T-cell (primary cell): ENCODE measurements at regions not wholly inside any gene's neighbourhood (a gene's known extent, or its start where the extent isn't known, plus 50 kb on each side); places are given as distances from the start of the nearest gene placed in this dataset.
"Not testable (repeated sequence)": the region's sequence is repeated elsewhere in the genome, so short reads cannot be mapped to it uniquely, and the experiment has no call there.

Source experiments
- ATAC-seq, 4 experiments: fragments of 200-7000 bp in 3 of 4; fragments of 150-1000 bp in 1 of 4; cut with Tn5 transposase; replicated peaks in 1 of 4; 1 replicate in 3 of 4; 2 replicates in 1 of 4; pipeline ENCODE4 v1.10.0; 2021; ENCODE audit warnings: moderate library complexity in 3 of 4, mild to moderate bottlenecking in 2 of 4, moderate number of reproducible peaks in 1 of 4
- CTCF ChIA-PET, 2 donors: fragments of 300-600 bp; sonication (Branson Sonifier 250); formaldehyde crosslinking; loops; one replicate each; lab custom pipeline; 2022; ENCODE audit warnings: antibody characterized with exemption in 2 of 2; lab: Charles Lee
- POLR2A ChIA-PET, 2 donors: fragments of 300-600 bp; sonication (Branson Sonifier 250); formaldehyde crosslinking; loops; one replicate each; lab custom pipeline; 2022; ENCODE audit warnings: antibody characterized with exemption in 2 of 2; lab: Charles Lee
- DNase-seq, 35 experiments: peaks; one replicate each; pipeline versions ENCODE4 v3.0.0 to v3.0.0-alpha.2; 2013 to 2023
- H3K27ac ChIP-seq: one replicate; pipeline ENCODE4 v1.5.1; 2013; ENCODE audit warnings: low read length
- H3K27me3 ChIP-seq, 2 experiments: replicated peaks in 1 of 2; 1 replicate in 1 of 2; 2 replicates in 1 of 2; pipeline versions ENCODE4 v1.6.1 to v1.7.0; 2013; ENCODE audit warnings: low read length in 1 of 2, mixed read lengths in 1 of 2; ENCODE audit not compliant: control insufficient read depth in 2 of 2, insufficient read depth in 2 of 2; ENCODE audit errors: extremely low read depth in 1 of 2
- H3K36me3 ChIP-seq, 2 donors: 1 replicate in 1 of 2; 2 replicates in 1 of 2; pipeline versions ENCODE4 v1.6.1 to v1.7.0; 2013; ENCODE audit warnings: low read length in 1 of 2; ENCODE audit not compliant: control insufficient read depth in 2 of 2, insufficient read depth in 1 of 2; ENCODE audit errors: extremely low read depth in 1 of 2
- H3K4me1 ChIP-seq, 2 experiments: 1 replicate in 1 of 2; 2 replicates in 1 of 2; pipeline versions ENCODE4 v1.6.1 to v1.7.0; 2013; ENCODE audit warnings: low read length in 2 of 2, mixed read lengths in 1 of 2; ENCODE audit not compliant: insufficient read depth in 2 of 2, control insufficient read depth in 1 of 2; ENCODE audit errors: extremely low read depth in 1 of 2
- H3K4me3 ChIP-seq, 2 donors: 1 replicate in 1 of 2; 2 replicates in 1 of 2; pipeline versions ENCODE4 v1.5.1 to v1.7.0; 2013; ENCODE audit warnings: mild to moderate bottlenecking in 2 of 2, low read length in 1 of 2, moderate library complexity in 1 of 2; ENCODE audit not compliant: control insufficient read depth in 1 of 2; ENCODE audit errors: extremely low read depth in 1 of 2
- H3K9me3 ChIP-seq: 2 replicates; pipeline ENCODE4 v1.7.0; 2013
- H3K27ac Mint-ChIP-seq, 2 donors: one replicate each; pipeline ENCODE4 v1.8.0; 2020 to 2021; ENCODE audit warnings: mild to moderate bottlenecking in 2 of 2, mixed read lengths in 2 of 2
- H3K27me3 Mint-ChIP-seq, 2 donors: one replicate each; pipeline ENCODE4 v1.8.0; 2021 to 2022; ENCODE audit warnings: mixed read lengths in 2 of 2
- H3K36me3 Mint-ChIP-seq: one replicate; pipeline ENCODE4 v1.8.0; 2021; ENCODE audit warnings: mixed read lengths
- H3K4me1 Mint-ChIP-seq, 3 donors: one replicate each; pipeline ENCODE4 v1.8.0; 2020 to 2022; ENCODE audit warnings: mixed read lengths in 3 of 3, mild to moderate bottlenecking in 1 of 3
- H3K4me3 Mint-ChIP-seq, 3 donors: one replicate each; pipeline ENCODE4 v1.8.0; 2020 to 2022; ENCODE audit warnings: mild to moderate bottlenecking in 3 of 3, mixed read lengths in 3 of 3, moderate library complexity in 3 of 3
- H3K9me3 Mint-ChIP-seq, 3 donors: one replicate each; pipeline ENCODE4 v1.8.0; 2020 to 2022; ENCODE audit warnings: mixed read lengths in 3 of 3
- WGBS: methylation state at CpG from one replicate; pipeline ENCODE4 v1.1.5; 2013; ENCODE audit warnings: missing lambda C conversion rate; ENCODE audit not compliant: insufficient coverage; 5-methylcytosine and 5-hydroxymethylcytosine counted together

DNA sequence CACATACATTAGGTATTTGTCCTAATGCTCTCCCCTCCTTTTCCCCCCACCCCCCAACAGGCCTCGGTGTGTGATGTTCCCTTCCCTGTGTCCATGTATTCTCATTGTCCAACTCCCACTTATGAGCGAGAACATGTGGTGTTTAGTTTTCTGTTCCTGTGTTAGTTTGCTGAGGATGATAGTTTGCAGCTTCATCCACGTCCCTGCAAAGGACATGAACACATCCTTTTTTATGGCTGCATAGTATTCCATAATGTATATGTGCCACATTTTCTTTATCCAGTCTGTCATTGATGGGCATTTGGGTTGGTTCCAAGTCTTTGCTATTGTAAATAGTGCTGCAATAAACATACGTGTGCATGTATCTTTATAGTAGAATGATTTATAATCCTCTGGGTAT is 171.0 kb downstream of the HMHB1 start:
- H3K27ac ChIP-seq, H3K4me3 ChIP-seq, H3K4me1 ChIP-seq, H3K9me3 ChIP-seq, H3K27me3 ChIP-seq, H3K36me3 ChIP-seq, H3K4me3 Mint-ChIP-seq, ATAC-seq, POLR2A ChIA-PET, H3K36me3 Mint-ChIP-seq, CTCF ChIA-PET, H3K4me1 Mint-ChIP-seq, H3K27ac Mint-ChIP-seq, DNase-seq: not testable (repeated sequence)
- WGBS, result no CpG with 5 or more reads among the region's 4 CpGs
- Mint-ChIP-seq H3K27me3 (peaks cover 8 to 15% of the 10 kb centered on the region in 2 donors), H3K9me3 (peaks cover 0 to 13% (median 0%) of the 10 kb centered on the region in 3 donors)

DNA sequence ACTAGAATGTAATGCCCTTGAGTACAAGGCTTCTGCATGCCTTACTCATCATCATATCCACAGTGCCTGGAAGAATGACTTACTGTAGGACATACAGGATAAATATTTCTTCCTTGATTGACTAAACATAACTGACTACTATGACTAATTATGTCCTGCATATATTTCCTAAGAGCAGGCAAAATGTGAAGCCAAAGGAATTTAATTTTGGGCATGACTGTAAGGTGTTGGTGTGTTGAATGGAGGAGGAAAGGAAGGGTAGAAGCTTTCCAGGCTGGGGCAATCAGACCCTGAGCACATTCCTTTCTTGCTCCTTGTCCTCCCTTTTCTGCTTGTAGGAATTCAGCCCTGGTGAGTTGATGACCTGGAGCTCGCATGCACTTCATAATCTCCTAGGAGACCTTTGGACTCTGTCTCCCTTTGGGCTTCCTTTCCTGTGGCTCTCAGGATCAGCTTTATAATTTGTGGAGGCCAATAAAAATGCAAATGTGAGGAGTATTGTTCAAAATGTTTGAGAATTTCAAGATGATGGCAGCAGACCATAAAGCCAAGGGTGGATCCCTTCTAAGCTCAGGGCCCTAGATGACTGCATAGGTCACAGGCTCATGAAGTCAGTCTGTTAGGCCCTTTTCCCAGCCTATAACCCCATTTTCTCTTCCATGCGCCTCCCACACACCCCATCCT is 174.0 kb downstream of the HMHB1 start:
- Histone ChIP-seq H3K4me1 (no peaks in the 10 kb centered on the region), H3K9me3 (no peaks in the 10 kb centered on the region), H3K27me3 (no peaks in the 10 kb centered on the region), H3K27ac (no peak overlapping the region), H3K4me3 (no peak overlapping the region), H3K36me3 (no peaks in the 10 kb centered on the region)
- H3K27me3 Mint-ChIP-seq, result peaks cover 8 to 20% of the 10 kb centered on the region in 2 donors
- H3K36me3 Mint-ChIP-seq, result no peaks in the 10 kb centered on the region
- CTCF ChIA-PET, result interaction anchor here in 1 of 2 donors (0.6 kb wide), 1 partner anchor 9 kb away, joined by 3 read pairs; no protein-coding TSS in a partner anchor
- no peak for DNase-seq
- peaks cover 6 to 9% (median 7%) of the 10 kb centered on the region in 3 donors for H3K4me1 Mint-ChIP-seq
- no CpG with 5 or more reads among the region's 2 CpGs for WGBS
- ATAC-seq, result no peak
- H3K27ac Mint-ChIP-seq, result no peak overlapping the region
- H3K4me3 Mint-ChIP-seq, result no peak overlapping the region
- peaks cover 0 to 12% (median 0%) of the 10 kb centered on the region in 3 donors for H3K9me3 Mint-ChIP-seq
- POLR2A ChIA-PET, result no interaction called here

DNA sequence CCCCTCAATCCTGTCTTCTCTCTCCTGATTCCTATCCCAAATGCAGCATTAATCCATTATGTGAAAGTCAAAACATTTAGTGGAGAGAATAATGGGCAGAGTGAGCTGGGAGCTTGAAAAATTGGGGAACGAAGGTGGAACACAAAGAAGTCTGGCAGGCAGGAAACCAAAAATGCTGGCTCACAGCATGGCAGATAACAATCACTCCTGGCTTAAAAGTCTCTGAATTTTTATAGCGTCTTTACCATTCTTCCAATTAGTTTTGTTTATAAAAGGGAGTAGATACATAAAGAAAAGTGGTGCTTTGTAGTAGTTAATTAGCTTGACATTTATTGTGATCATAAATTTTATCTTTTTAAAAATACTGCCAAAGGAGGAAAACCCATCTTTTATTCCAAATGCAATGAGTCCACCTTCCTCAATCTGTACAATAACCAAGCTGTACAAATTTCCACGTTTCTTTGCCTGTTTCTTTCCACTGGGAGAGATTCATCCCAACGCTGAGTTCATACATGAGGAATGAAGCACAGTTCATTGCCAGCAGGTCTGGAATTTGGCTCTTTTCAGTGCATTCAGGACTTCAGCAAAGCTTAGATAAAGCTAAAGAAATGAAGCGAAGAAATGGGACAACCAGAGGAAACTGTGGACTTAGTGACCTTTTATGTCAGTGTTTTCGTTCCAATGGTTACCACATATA is 174.7 kb downstream of the HMHB1 start:
- Mint-ChIP-seq H3K4me3 (no peak overlapping the region), H3K4me1 (peaks cover 6 to 9% (median 7%) of the 10 kb centered on the region in 3 donors), H3K27me3 (peaks cover 8 to 20% of the 10 kb centered on the region in 2 donors), H3K9me3 (peaks cover 0 to 7% (median 0%) of the 10 kb centered on the region in 3 donors), H3K36me3 (no peaks in the 10 kb centered on the region), H3K27ac (no peak overlapping the region)
- ChIA-PET CTCF (interaction anchor here in 1 of 2 donors (0.6 kb wide), 1 partner anchor 1365 kb away, joined by 6 read pairs; no protein-coding TSS in a partner anchor), POLR2A (no interaction called here)
- no peaks in the 10 kb centered on the region for H3K9me3 ChIP-seq
- no peaks in the 10 kb centered on the region for H3K27me3 ChIP-seq
- 89% methylated on average over 3 of the region's 6 CpGs for WGBS
- no peak overlapping the region for H3K27ac ChIP-seq
- no peak for DNase-seq
- H3K4me1 ChIP-seq, result no peaks in the 10 kb centered on the region
- no peak overlapping the region for H3K4me3 ChIP-seq
- H3K36me3 ChIP-seq, result no peaks in the 10 kb centered on the region
- ATAC-seq, result no peak

DNA sequence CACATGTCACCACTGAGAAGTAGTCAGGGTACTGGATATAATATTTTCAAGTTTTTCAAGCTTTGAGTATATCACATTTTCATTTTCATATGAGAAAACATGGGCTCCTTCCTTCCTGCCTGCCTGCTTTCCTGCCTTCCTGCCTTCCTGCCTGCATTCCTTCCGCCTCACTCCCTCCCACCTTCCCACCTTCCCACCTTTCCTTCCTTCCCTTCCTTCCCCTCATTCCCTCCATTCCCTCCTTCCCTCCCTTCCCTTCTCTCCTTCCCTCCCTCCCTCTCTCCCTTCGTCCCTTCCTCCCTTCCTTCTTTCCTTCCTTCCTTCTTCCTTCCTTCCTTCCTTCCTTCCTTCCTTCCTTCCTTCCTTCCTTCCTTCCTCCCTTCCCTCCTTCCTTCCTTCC is 175.3 kb downstream of the HMHB1 start:
- DNase-seq, result no peak
- Mint-ChIP-seq H3K4me3 (no peak overlapping the region), H3K36me3 (no peaks in the 10 kb centered on the region), H3K9me3 (peaks cover 0 to 4% (median 0%) of the 10 kb centered on the region in 3 donors), H3K4me1 (peaks cover 6 to 9% (median 7%) of the 10 kb centered on the region in 3 donors), H3K27me3 (peaks cover 8 to 20% of the 10 kb centered on the region in 2 donors), H3K27ac (no peak overlapping the region)
- Histone ChIP-seq H3K9me3 (no peaks in the 10 kb centered on the region), H3K27me3 (no peaks in the 10 kb centered on the region), H3K27ac (no peak overlapping the region), H3K4me1 (no peaks in the 10 kb centered on the region), H3K4me3 (no peak overlapping the region), H3K36me3 (no peaks in the 10 kb centered on the region)
- CTCF ChIA-PET, result interaction anchor here in 1 of 2 donors (0.6 kb wide), 1 partner anchor 1366 kb away, joined by 6 read pairs; no protein-coding TSS in a partner anchor
- 81% methylated on average over 1 of the region's 2 CpGs for WGBS
- POLR2A ChIA-PET, result no interaction called here
- ATAC-seq, result no peak

DNA sequence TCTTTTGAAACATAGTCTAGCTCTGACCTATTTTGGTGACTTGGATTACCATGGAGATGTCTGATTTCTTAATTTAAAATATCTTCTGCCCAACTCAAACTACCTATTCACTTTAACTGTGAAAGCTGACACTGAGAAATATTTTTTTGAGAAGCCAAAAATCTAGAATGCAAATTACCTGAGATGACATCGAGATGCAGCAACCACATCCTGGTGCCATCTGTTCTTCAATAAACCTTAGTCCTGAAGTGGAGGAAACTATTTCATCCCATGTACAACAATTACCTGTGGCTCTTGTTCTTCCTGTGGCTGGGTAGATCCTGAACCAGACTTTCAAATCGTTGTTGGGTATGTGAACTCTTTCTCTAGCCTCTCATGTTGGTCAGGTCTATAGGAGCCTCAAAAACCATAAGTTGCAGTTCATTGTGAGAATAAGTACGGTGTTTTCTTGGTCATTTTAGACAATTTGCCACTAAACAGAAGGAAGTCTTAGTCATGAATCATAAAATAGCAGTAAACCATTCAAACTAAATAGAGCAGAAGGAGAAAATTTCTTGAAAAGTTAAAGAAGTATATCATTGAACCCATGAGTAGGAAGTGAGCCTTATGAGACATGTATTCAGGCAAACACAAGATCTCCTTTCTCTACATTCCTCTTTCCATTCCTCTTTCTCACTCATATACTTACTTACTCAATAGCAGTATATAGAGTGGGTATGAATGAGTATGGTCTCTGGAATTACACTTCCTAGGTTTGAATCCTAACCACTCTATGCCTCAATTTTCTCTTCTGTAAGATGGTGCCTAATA is 176.0 kb downstream of the HMHB1 start:
- ChIA-PET CTCF (no interaction called here), POLR2A (no interaction called here)
- Histone ChIP-seq H3K4me3 (no peak overlapping the region), H3K36me3 (no peaks in the 10 kb centered on the region), H3K4me1 (no peaks in the 10 kb centered on the region), H3K27ac (no peak overlapping the region), H3K9me3 (no peaks in the 10 kb centered on the region), H3K27me3 (no peaks in the 10 kb centered on the region)
- H3K36me3 Mint-ChIP-seq, result no peaks in the 10 kb centered on the region
- ATAC-seq (no peak), DNase-seq (no peak)
- no peak overlapping the region for H3K4me3 Mint-ChIP-seq
- peaks cover 6 to 9% (median 7%) of the 10 kb centered on the region in 3 donors for H3K4me1 Mint-ChIP-seq
- no peak overlapping the region for H3K27ac Mint-ChIP-seq
- H3K27me3 Mint-ChIP-seq, result peaks cover 8 to 20% of the 10 kb centered on the region in 2 donors
- no CpG with 5 or more reads among the region's 3 CpGs for WGBS
- peaks cover 0 to 4% (median 0%) of the 10 kb centered on the region in 3 donors for H3K9me3 Mint-ChIP-seq

DNA sequence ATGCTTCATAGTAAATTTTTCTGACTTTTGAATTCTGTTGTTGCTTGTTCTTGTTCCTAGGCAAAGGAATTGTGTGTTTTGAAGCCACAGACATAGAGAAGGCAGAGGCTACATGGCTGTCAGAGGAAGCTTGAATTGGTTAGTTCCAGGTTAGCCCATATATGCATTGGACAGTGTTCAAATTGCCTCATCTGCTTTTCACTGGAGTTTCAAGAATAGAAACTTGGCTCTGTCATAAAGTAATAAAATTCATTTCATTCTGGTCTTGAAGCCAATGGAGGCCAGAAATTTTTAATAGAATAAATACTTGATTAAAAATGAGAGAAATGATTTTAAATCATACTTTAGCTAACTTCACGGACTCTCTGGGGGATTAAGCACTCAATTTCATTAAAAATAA is 178.0 kb downstream of the YIPF5 start:
- H3K4me1 ChIP-seq, result no peaks in the 10 kb centered on the region
- no peaks in the 10 kb centered on the region for H3K27me3 ChIP-seq
- no peak overlapping the region for H3K4me3 Mint-ChIP-seq
- no peak overlapping the region for H3K4me3 ChIP-seq
- no peak for ATAC-seq
- no peaks in the 10 kb centered on the region for H3K36me3 Mint-ChIP-seq
- no peak overlapping the region for H3K27ac ChIP-seq
- H3K4me1 Mint-ChIP-seq, result peaks cover 6 to 9% (median 7%) of the 10 kb centered on the region in 3 donors
- peaks cover 0 to 14% of the 10 kb centered on the region in 2 donors for H3K27me3 Mint-ChIP-seq
- peaks cover 0 to 7% (median 0%) of the 10 kb centered on the region in 3 donors for H3K9me3 Mint-ChIP-seq
- H3K27ac Mint-ChIP-seq, result no peak overlapping the region
- ChIA-PET CTCF (interaction anchor here in 1 of 2 donors (0.7 kb wide), 1 partner anchor 71 kb away, joined by 4 read pairs; no protein-coding TSS in a partner anchor), POLR2A (no interaction called here)
- no peak for DNase-seq
- no CpG with 5 or more reads among the region's 1 CpG for WGBS
- H3K9me3 ChIP-seq, result no peaks in the 10 kb centered on the region
- H3K36me3 ChIP-seq, result no peaks in the 10 kb centered on the region
